ENCODE measurements at regions not wholly inside any gene's neighbourhood (a gene's known extent, or its start where the extent isn't known, plus 50 kb on each side); places are given as distances from the start of the nearest gene placed in this dataset.
"Not testable (repeated sequence)": the region's sequence is repeated elsewhere in the genome, so short reads cannot be mapped to it uniquely, and the experiment has no call there.

- no peak for DNase-seq
These were observed 1261.7 kb upstream of the AUTS2 start for GRCh38 chr7:68336594-68336993.

GRCh38 chr7:68348401-68348800 lies 1249.9 kb upstream of the AUTS2 start:
- DNase-seq: no peak

GRCh38 chr7:68362745-68363518 lies 1235.3 kb upstream of the AUTS2 start:
- DNase-seq: no peak

GRCh38 chr7:68364886-68365625 lies 1233.2 kb upstream of the AUTS2 start:
- DNase-seq: no peak

- DNase-seq: no peak
These were observed 1226.3 kb upstream of the AUTS2 start for GRCh38 chr7:68371985-68372384.

- no peak for DNase-seq
These were observed 1222.1 kb upstream of the AUTS2 start for GRCh38 chr7:68376131-68376661.

GRCh38 chr7:68381731-68382130 lies 1216.5 kb upstream of the AUTS2 start:
- no peak for DNase-seq

GRCh38 chr7:68384581-68384980 lies 1213.7 kb upstream of the AUTS2 start:
- no peak for DNase-seq

GRCh38 chr7:68393051-68393450 lies 1205.2 kb upstream of the AUTS2 start:
- no peak for DNase-seq

GRCh38 chr7:68394131-68394530 lies 1204.1 kb upstream of the AUTS2 start:
- DNase-seq: no peak

- no peak for DNase-seq
These were observed 1198.2 kb upstream of the AUTS2 start for GRCh38 chr7:68399991-68400590.

- no peak for DNase-seq
These were observed 1197.5 kb upstream of the AUTS2 start for GRCh38 chr7:68400783-68401182.

GRCh38 chr7:68401313-68401712 lies 1197.0 kb upstream of the AUTS2 start:
- DNase-seq: no peak

GRCh38 chr7:68406480-68406879 lies 1191.8 kb upstream of the AUTS2 start:
- DNase-seq: no peak

GRCh38 chr7:68407460-68407859 lies 1190.8 kb upstream of the AUTS2 start:
- no peak for DNase-seq

- DNase-seq: no peak
These were observed 1189.4 kb upstream of the AUTS2 start for GRCh38 chr7:68408873-68409272.

- DNase-seq: no peak
These were observed 1188.4 kb upstream of the AUTS2 start for GRCh38 chr7:68409851-68410250.

- DNase-seq: not testable (repeated sequence)
These were observed 1187.6 kb upstream of the AUTS2 start for GRCh38 chr7:68410693-68411092.

GRCh38 chr7:68411742-68412141 lies 1186.5 kb upstream of the AUTS2 start:
- DNase-seq: no peak

GRCh38 chr7:68414631-68415425 lies 1183.4 kb upstream of the AUTS2 start:
- no peak for DNase-seq

GRCh38 chr7:68417002-68417401 lies 1181.3 kb upstream of the AUTS2 start:
- DNase-seq: no peak

GRCh38 chr7:68417659-68418058 lies 1180.6 kb upstream of the AUTS2 start:
- no peak for DNase-seq
